Jurkat, Clone E6-1 (cell line): ENCODE measurements at regions not wholly inside any gene's neighbourhood (a gene's known extent, or its start where the extent isn't known, plus 50 kb on each side); places are given as distances from the start of the nearest gene placed in this dataset.
"Not testable (repeated sequence)": the region's sequence is repeated elsewhere in the genome, so short reads cannot be mapped to it uniquely, and the experiment has no call there.

Source experiments
- DNase-seq: peaks from one replicate; pipeline ENCODE4 v3.0.0-alpha.2; 2011; ENCODE audit warnings: low read depth, low spot score
- H3K4me3 ChIP-seq: 2 replicates; pipeline ENCODE4 v1.5.1; 2011; ENCODE audit warnings: mild to moderate bottlenecking, low read length, control low read depth, moderate library complexity

DNA sequence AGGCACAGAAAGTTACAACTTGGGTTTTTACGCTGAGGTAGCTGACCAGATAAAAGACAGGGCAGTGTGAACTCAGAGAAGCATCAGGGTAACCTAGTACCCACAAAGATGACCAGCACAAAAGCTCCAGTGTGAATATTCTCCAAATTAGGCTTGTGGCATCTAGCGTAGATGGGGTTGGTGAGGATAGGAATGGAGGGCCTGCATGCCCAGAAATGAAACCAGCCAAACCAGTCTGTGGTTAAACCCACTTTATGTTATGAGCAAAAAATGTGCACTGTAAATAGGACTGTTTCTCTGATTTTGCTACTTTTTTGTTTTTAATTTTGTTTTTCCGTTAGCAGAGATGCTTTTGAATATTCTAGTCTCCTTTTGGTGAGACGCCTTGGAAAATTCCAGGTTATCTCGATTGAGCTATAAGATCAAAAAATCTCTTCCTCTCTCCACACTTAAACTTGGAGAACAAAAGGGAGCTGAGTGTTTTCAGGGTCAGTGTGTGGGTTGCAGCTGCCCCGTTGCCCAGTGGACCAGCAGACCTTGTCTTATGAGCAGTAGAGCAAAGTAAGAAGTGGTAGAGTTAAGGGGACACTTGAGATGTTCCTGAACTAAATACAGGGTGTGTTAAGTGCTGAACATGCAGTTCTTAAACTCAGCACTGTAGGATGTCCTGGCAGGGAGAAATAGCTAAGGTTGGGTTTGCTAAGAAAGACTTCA is 132.9 kb downstream of the C3orf38 start:
- H3K4me3 ChIP-seq: no peak overlapping the region
- DNase-seq: no peak

DNA sequence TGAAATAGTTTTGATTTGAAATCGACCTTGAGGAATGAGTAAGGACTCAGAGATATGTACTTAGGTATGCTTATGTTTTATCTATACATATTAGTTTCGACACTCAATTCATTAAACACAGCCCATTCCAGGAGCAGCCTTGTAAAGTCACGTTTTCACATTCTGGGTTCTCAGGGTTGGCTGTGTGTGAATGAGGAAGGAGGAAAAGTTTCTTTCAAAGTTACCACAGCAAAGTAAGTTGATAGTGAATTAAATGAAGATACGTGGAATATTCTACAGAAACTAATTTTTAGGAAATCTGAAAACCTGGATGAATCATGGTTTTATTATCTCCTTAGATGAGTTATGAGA is 133.5 kb downstream of the C3orf38 start:
- DNase-seq: no peak

GRCh38 chr3:88291486-88291885 is 141.7 kb downstream of the C3orf38 start:
- no peak overlapping the region for H3K4me3 ChIP-seq
- no peak for DNase-seq

More for the DNA sequence above, 133.5 kb downstream of the C3orf38 start:
- no peak overlapping the region for H3K4me3 ChIP-seq

- no peak for DNase-seq
- no peak overlapping the region for H3K4me3 ChIP-seq
Observed at GRCh38 chr3:88298189-88298588, 148.4 kb downstream of the C3orf38 start.

DNA sequence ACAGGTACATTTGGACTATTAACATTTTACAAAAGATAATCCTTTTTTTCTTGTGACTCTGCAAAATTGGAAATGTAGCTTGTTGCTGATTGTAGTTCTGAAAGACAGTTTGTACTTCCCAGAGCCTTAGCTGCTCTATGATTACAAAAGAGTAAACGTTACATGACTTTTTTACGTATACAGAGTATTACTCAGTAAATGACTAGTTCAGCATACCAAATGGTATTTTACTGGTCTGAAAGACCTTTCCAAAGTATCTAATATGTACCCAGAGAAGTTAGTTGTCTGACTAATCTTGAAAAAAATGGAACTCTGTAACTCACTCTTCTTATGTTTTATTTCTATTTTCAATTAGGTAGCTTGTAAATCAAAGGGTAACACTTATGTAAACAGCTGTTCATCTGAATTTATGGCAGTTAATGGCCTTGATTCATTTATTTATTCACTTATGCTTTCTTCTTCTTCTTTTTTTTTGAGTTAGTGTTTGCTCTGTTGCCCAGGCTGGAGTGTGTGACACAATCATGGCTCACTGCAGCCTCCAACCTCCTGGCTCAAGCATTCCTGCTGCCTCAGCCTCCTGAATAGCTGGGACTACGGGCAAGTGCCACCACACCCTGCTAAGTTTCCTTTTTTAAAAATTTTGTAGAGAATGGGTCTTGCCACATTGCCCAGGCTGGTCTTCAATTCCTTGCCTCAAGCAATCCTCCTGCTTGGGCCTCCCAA is 151.7 kb downstream of the C3orf38 start:
- no peak overlapping the region for H3K4me3 ChIP-seq
- DNase-seq: no peak

DNA sequence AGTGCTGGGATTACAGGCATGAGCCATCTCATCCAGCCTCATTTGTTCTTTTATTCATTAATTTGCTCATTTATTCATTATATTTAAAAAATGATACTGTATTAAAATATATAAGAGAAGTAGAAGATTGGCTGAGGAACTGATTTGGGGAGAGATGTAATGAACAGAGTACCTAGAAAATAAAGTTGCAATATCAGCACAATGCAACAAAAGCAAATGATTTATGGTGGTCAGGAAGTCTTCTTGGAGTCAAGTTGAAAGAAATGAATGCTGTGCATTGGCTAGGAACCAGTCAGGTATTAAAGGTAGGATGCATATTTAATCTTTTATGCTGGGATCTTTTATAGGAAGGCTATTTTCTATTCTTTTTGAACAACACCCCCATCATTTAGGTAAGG is 152.2 kb downstream of the C3orf38 start:
- DNase-seq: no peak
- no peak overlapping the region for H3K4me3 ChIP-seq

DNA sequence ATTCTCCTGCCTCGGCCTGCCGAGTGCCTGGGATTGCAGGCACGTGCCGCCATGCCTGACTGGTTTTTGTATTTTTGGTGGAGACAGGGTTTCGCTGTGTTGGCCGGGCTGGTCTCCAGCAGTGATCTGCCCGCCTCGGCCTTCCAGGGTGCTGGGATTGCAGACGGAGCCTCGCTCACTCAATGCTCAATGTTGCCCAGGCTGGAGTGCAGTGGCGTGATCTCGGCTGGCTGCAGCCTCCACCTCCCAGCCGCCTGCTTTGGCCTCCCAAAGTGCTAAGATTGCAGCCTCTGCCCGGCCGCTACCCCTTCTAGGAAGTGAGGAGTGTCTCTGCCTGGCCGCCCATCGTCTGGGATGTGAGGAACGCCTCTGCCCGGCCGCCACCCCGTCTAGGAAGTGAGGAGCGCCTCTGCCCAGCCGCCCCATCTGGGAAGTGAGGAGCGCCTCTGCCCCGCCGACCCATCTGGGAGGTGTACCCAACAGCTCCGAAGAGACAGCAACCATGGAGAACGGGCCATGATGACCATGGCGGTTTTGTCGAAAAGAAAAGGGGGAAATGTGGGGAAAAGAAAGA is 153.7 kb downstream of the C3orf38 start:
- not testable (repeated sequence) for DNase-seq, H3K4me3 ChIP-seq

DNA sequence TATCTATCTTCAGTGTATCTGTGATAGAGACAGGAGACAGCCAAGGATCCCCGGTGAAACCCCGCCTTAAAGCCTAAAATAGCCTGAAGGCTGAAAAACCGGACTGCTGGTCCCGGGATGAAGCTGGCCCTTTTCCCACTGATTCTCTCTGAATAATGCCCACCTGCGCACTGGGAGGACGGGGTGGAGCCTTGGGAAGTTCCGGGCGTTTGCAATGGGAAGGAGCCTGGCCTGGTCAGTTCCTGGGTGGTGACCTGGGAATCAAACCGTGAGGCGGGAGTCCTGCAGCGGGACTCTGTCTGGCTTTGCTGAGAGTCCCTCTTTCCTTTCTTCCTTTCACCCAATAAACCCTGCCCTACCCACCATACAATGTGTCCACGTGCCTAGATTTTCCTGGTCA is 157.9 kb downstream of the C3orf38 start:
- no peak for DNase-seq
- no peak overlapping the region for H3K4me3 ChIP-seq

GRCh38 chr3:88311826-88312225 is 162.1 kb downstream of the C3orf38 start:
- H3K4me3 ChIP-seq: no peak overlapping the region
- DNase-seq: no peak

DNA sequence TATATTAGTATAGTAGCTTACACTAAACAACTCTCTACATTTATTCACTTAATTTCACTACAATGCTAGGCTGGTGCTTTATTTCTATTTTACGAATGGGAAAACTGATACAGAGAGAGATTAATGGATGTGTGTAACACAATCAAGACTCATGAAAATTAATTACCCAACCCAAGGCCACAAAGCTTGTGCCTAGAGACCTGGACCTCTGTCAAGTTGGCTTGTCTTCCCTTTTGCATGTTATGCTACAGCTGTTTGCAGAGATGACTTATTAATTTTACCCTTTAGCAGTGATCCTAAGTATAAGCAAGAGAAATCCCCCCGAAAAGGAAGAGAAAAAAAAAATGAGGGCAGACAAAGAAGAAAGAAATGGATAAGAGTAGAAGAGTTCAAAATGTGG is 162.5 kb downstream of the C3orf38 start:
- no peak overlapping the region for H3K4me3 ChIP-seq
- no peak for DNase-seq

- no peak for DNase-seq
- H3K4me3 ChIP-seq: no peak overlapping the region
Observed at GRCh38 chr3:88318067-88318466, 168.3 kb downstream of the C3orf38 start.

- no peak overlapping the region for H3K4me3 ChIP-seq
- DNase-seq: no peak
Observed at GRCh38 chr3:88321363-88322050, 171.7 kb downstream of the C3orf38 start.

GRCh38 chr3:88324788-88325187 is 175.0 kb downstream of the C3orf38 start:
- H3K4me3 ChIP-seq: no peak overlapping the region
- DNase-seq: no peak

DNA sequence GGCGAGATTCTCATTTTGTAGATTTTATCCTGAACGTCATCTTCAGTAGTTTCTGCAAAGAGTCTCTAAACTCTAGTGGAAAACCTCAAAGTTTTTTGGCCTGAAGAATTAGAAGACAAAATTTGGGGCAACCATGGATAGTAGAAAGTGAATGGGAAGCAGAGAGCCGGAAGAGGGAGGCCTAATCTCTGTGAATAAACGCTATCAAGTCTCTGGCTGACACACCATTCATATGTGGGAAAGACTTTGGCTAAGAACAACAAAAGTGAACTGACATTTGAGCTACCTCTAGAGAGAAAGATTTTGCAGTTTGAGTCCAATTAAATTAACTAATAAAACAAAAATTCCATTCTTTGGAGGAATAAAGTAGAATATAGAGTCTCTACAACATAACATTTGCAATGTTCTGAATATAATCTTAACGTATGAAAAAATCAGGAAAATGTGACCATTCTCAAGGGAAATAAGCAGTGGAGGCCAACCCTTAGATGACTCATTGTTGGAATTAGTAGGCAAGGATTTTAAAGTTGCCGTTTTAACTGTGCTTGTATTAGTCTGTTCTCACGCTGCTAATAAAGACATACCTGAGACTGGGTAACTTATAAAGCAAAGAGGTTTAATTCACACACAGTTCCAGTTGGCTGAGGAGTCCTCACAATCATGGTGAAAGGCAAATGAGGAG is 184.6 kb downstream of the C3orf38 start:
- H3K4me3 ChIP-seq: no peak overlapping the region
- no peak for DNase-seq

DNA sequence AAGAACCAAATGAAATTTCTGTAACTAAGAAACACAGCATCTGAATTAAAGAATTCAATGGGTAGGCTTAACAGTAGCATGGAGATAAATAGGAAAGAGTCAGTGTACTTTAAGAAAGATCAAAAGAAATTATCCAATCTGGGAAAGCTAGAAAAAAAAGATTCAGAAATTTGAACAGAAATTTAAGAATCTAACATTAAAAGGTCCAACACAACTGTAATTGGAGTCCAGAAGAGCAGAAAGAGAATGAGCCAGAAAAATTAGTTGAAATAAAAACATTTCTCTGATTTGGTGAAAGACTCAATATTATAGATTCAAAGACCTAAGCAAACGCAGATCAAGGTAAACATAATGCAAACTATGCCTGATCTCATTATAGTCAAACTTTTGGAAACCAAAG is 187.1 kb downstream of the C3orf38 start:
- H3K4me3 ChIP-seq: no peak overlapping the region
- DNase-seq: no peak

DNA sequence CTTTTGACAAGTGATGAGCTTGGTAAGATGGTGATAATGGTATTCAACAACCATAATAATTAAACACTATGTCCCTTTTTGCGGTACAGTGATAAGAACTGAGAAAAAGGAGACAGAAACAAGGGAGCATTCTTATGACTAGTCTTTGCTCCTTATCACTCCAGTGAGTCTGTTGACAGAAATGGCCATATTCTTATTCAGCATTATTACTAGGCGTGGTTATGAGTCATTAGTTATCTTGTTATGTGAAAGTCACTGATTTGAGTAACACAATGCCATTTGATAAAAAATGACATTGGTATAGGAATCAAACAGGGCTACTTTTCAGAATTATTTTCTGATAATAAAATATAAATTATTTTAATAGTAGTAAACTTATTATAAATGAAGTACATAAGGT is 193.5 kb downstream of the C3orf38 start:
- DNase-seq: no peak
- no peak overlapping the region for H3K4me3 ChIP-seq

GRCh38 chr3:88346643-88347042 is 196.9 kb downstream of the C3orf38 start:
- H3K4me3 ChIP-seq: no peak overlapping the region
- DNase-seq: no peak

GRCh38 chr3:88362428-88362827 is 212.7 kb downstream of the C3orf38 start:
- H3K4me3 ChIP-seq: no peak overlapping the region
- no peak for DNase-seq

GRCh38 chr3:88364926-88365325 is 215.2 kb downstream of the C3orf38 start:
- no peak for DNase-seq
- H3K4me3 ChIP-seq: no peak overlapping the region

- no peak for DNase-seq
- H3K4me3 ChIP-seq: no peak overlapping the region
Observed at GRCh38 chr3:88369337-88369736, 219.6 kb downstream of the C3orf38 start.
